Esophagus squamous epithelium (tissue), 4 donors: ENCODE measurements at regions not wholly inside any gene's neighbourhood (a gene's known extent, or its start where the extent isn't known, plus 50 kb on each side); places are given as distances from the start of the nearest gene placed in this dataset.

Experiments used
- CTCF ChIP-seq, 6 experiments: fragments of 450-650 bp in 4 of 6; fragments of 200-600 bp in 2 of 6; sonication (generic) in 2 of 6; IDR thresholded peaks; one replicate each; pipeline ENCODE4 v1.5.1; 2016 to 2019; ENCODE audit warnings: antibody characterized with exemption in 6 of 6, mild to moderate bottlenecking in 4 of 6, moderate library complexity in 4 of 6
- POLR2A ChIP-seq, 4 donors: fragments of 450-650 bp; IDR thresholded peaks; one replicate each; pipeline ENCODE4 v1.6.1; 2017; ENCODE audit warnings: antibody characterized with exemption in 4 of 4, mild to moderate bottlenecking in 4 of 4, moderate library complexity in 3 of 4

GRCh38 chr1:69139007-69139406 is 428.7 kb upstream of the LRRC7 start:
- TF ChIP-seq CTCF (IDR thresholded peaks at IDR 0.05) (no peak), POLR2A (IDR thresholded peaks at IDR 0.05) (no peak)
